22Rv1 (cell line): ENCODE measurements at regions not wholly inside any gene's neighbourhood (a gene's known extent, or its start where the extent isn't known, plus 50 kb on each side); places are given as distances from the start of the nearest gene placed in this dataset.

ENCODE experiments used
- CTCF ChIP-seq: fragments of 450-650 bp; IDR thresholded peaks from 2 replicates; pipeline ENCODE4 v1.5.1; 2017; ENCODE audit warnings: mild to moderate bottlenecking
- ZFX ChIP-seq: fragments of 450-650 bp; IDR thresholded peaks from 2 replicates; pipeline ENCODE4 v1.6.1; 2017; ENCODE audit warnings: antibody characterized with exemption, borderline replicate concordance

DNA sequence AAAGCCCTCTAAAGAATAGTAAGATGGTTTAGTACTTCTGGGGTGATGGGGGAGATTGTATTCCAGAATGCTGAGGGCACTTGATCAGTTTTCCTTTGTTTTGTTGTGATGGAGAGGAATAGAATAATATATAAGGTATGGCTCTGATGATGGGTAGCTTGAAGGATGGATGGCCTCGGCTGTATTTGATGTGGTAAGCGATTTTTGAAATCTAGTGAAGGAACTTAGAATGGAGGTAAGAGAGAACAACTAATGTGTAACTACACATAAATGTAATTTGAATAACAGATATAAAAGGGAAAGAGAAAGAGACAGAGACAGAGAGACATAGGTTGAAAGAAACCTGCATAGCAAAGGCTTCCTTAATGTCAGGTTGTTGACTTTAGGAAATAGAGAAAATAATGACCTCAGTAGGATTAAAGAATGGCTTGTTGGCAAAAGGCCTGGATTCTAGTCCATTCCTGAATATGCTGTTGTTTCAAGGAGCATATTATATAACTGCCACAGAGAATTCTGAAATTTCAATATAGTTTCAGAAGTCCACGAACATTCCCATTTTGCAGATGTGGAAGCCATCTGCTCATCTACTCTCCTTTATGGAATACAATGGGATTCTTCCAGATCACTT lies 58.7 kb downstream of the NIBAN1 start:
- TF ChIP-seq CTCF (no peak), ZFX (no peak)
